Spleen (tissue), 11 donors: ENCODE measurements at regions not wholly inside any gene's neighbourhood (a gene's known extent, or its start where the extent isn't known, plus 50 kb on each side); places are given as distances from the start of the nearest gene placed in this dataset.

Source experiments
- DNase-seq: peaks from one replicate; pipeline ENCODE4 v3.0.0-alpha.2; 2020
- H3K27ac ChIP-seq, 8 donors: fragments of 200-600 bp; sonication (generic) in 7 of 8; 1 replicate in 4 of 8; 2 replicates in 4 of 8; pipeline versions ENCODE4 v1.5.0 to v1.8.0; 2016 to 2021; ENCODE audit warnings: inconsistent platforms in 4 of 8, mild to moderate bottlenecking in 4 of 8, moderate library complexity in 1 of 8
- H3K27me3 ChIP-seq, 7 donors: fragments of 200-600 bp; sonication (generic) in 6 of 7; replicated peaks in 1 of 7; 1 replicate in 4 of 7; 2 replicates in 3 of 7; pipeline versions ENCODE4 v1.5.0 to v1.8.0; 2016 to 2021; ENCODE audit warnings: inconsistent platforms in 3 of 7, mild to moderate bottlenecking in 1 of 7
- H3K36me3 ChIP-seq, 6 donors: fragments of 200-600 bp; sonication (generic) in 5 of 6; 1 replicate in 4 of 6; 2 replicates in 2 of 6; pipeline versions ENCODE4 v1.5.0 to v1.8.0; 2016 to 2021; ENCODE audit warnings: inconsistent platforms in 2 of 6
- H3K4me1 ChIP-seq, 6 donors: fragments of 200-600 bp; sonication (generic) in 5 of 6; 1 replicate in 3 of 6; 2 replicates in 3 of 6; pipeline versions ENCODE4 v1.5.0 to v1.8.0; 2016 to 2021; ENCODE audit warnings: inconsistent platforms in 3 of 6
- H3K4me3 ChIP-seq, 8 donors: fragments of 200-600 bp; sonication (generic) in 7 of 8; 1 replicate in 4 of 8; 2 replicates in 4 of 8; pipeline versions ENCODE4 v1.5.0 to v1.8.0; 2016 to 2021; ENCODE audit warnings: inconsistent platforms in 4 of 8, mild to moderate bottlenecking in 4 of 8, moderate library complexity in 2 of 8
- H3K9me3 ChIP-seq, 8 donors: fragments of 200-600 bp; sonication (generic) in 7 of 8; 1 replicate in 4 of 8; 2 replicates in 4 of 8; pipeline versions ENCODE4 v1.5.0 to v1.8.0; 2016 to 2021; ENCODE audit warnings: inconsistent platforms in 4 of 8
- CTCF ChIP-seq, 11 experiments: fragments of 200-600 bp in 7 of 11; fragments of 450-650 bp in 4 of 11; sonication (generic) in 4 of 11; IDR thresholded peaks in 8 of 11; conservative IDR thresholded peaks in 3 of 11; 1 replicate in 7 of 11; 2 replicates in 4 of 11; pipeline versions ENCODE4 v1.4.0 to v1.8.0; 2016 to 2021; ENCODE audit warnings: antibody characterized with exemption in 11 of 11, inconsistent platforms in 4 of 11, mild to moderate bottlenecking in 1 of 11
- POLR2A ChIP-seq, 3 donors: fragments of 450-650 bp; IDR thresholded peaks; one replicate each; pipeline ENCODE4 v1.5.1; 2017; ENCODE audit warnings: antibody characterized with exemption in 3 of 3, mild to moderate bottlenecking in 1 of 3
- POLR2AphosphoS5 ChIP-seq, 3 donors: sonication (generic); formaldehyde crosslinking; IDR thresholded peaks; one replicate each; pipeline ENCODE4 v1.5.1; 2017; ENCODE audit warnings: antibody characterized with exemption in 3 of 3
- WGBS, 5 donors: extraction: QIAGEN DNeasy Blood & Tissue Kit in 3 of 5; methylation state at CpG; one replicate each; pipeline versions ENCODE4 v1.1.5 to v1.1.7; 2013 to 2018; 5-methylcytosine and 5-hydroxymethylcytosine counted together
- intact Hi-C: fragments of 100-400 bp; cut with DNase I; formaldehyde crosslinking; loops from one replicate; pipeline ENCODE4 v1.15.0; 2023; ENCODE audit warnings: low total_unique reads
- donor health status: healthy with polysubstance abuse.
- donor health status: DM: no; HTN: no; CAD: no; lungs with moderate emphysema.
- donor health status: DM: no; HTN: no; CAD: no.
- donor health status: Bipolar disorder and iron deficiency.
- donor health status: healthy.
- donor health status: DM: no; HTN: no; CAD: no.
- donor health status: DM: yes; HTN: yes; CAD: no.

- DNase-seq = no peak
- intact Hi-C loops = no loop called here
- WGBS, 5 donors = 73 to 92% (median 77%) methylated on average over 2 of the region's 2 CpGs
Observed at GRCh38 chr3:162489853-162490252, 993.2 kb downstream of the OTOL1 start.

GRCh38 chr3:162491952-162492351 is 995.3 kb downstream of the OTOL1 start:
- Histone ChIP-seq H3K4me3 (no peak overlapping the region), H3K4me1 (no peaks in the 10 kb centered on the region), H3K27ac (no peak overlapping the region), H3K36me3 (no peaks in the 10 kb centered on the region), H3K27me3 (no peaks in the 10 kb centered on the region), H3K9me3 (peaks cover 0 to 21% (median 9%) of the 10 kb centered on the region in 8 donors)
- WGBS, 5 donors = 47 to 78% (median 61%) methylated on average over 1 of the region's 1 CpG
- TF ChIP-seq POLR2AphosphoS5 (IDR thresholded peaks at IDR 0.05) (no peak), CTCF (IDR thresholded peaks at IDR 0.05 in 8 of 11, conservative IDR thresholded peaks at IDR 0.05 in 3 of 11) (no peak), POLR2A (IDR thresholded peaks at IDR 0.05) (no peak)
- DNase-seq = no peak
- intact Hi-C loops = no loop called here

More at GRCh38 chr3:162489853-162490252, 993.2 kb downstream of the OTOL1 start:
- Histone ChIP-seq H3K27ac (no peak overlapping the region), H3K4me1 (no peaks in the 10 kb centered on the region), H3K9me3 (peaks cover 0 to 3% (median 0%) of the 10 kb centered on the region in 8 donors), H3K36me3 (no peaks in the 10 kb centered on the region), H3K4me3 (no peak overlapping the region), H3K27me3 (no peaks in the 10 kb centered on the region)
- no peak for TF ChIP-seq POLR2A (IDR thresholded peaks at IDR 0.05)
- no peak for TF ChIP-seq POLR2AphosphoS5 (IDR thresholded peaks at IDR 0.05)
- TF ChIP-seq CTCF (IDR thresholded peaks at IDR 0.05 in 8 of 11, conservative IDR thresholded peaks at IDR 0.05 in 3 of 11) = no peak

GRCh38 chr3:162492446-162493081 is 996.0 kb downstream of the OTOL1 start:
- 46 to 58% (median 52%) methylated on average over 4 of the region's 4 CpGs for WGBS, 5 donors

More at GRCh38 chr3:162492446-162493081, 996.0 kb downstream of the OTOL1 start:
- no peak overlapping the region for H3K4me3 ChIP-seq
- no peak for DNase-seq
- H3K27me3 ChIP-seq = no peaks in the 10 kb centered on the region
- no peak for TF ChIP-seq POLR2A (IDR thresholded peaks at IDR 0.05)
- no peak for TF ChIP-seq POLR2AphosphoS5 (IDR thresholded peaks at IDR 0.05)
- TF ChIP-seq CTCF (IDR thresholded peaks at IDR 0.05 in 8 of 11, conservative IDR thresholded peaks at IDR 0.05 in 3 of 11) = no peak
- H3K4me1 ChIP-seq = no peaks in the 10 kb centered on the region
- peaks cover 0 to 21% (median 9%) of the 10 kb centered on the region in 8 donors for H3K9me3 ChIP-seq
- no peaks in the 10 kb centered on the region for H3K36me3 ChIP-seq
- H3K27ac ChIP-seq = no peak overlapping the region
- intact Hi-C loops = no loop called here
